H1 (cell line): ENCODE measurements at regions not wholly inside any gene's neighbourhood (a gene's known extent, or its start where the extent isn't known, plus 50 kb on each side); places are given as distances from the start of the nearest gene placed in this dataset.

Experiments used
- CTCF ChIA-PET: fragments of 300-600 bp; sonication (Branson Sonifier 250); formaldehyde crosslinking; loops from one replicate; lab custom pipeline; 2021; ENCODE audit not compliant: partially characterized antibody; lab: Charles Lee
- POLR2A ChIA-PET: fragments of 300-600 bp; sonication (Branson Sonifier 250); formaldehyde crosslinking; loops from one replicate; lab custom pipeline; 2021; ENCODE audit warnings: inconsistent platforms; ENCODE audit not compliant: partially characterized antibody; lab: Charles Lee
- DNase-seq, 2 experiments: peaks; one replicate each; pipeline versions ENCODE4 v3.0.0 to v3.0.0-alpha.2; 2010 to 2022; ENCODE audit warnings: low spot score in 2 of 2, low read depth in 1 of 2, mixed read lengths in 1 of 2
- FAIRE-seq: peaks from 2 replicates; lab custom pipeline; 2011; peaks lifted over from hg19 to GRCh38; lab: Jason Lieb, UNC
- H2AFZ ChIP-seq: 2 replicates; pipeline ENCODE4 v1.8.1; 2012; ENCODE audit warnings: low read length, inconsistent platforms
- H2AK5ac ChIP-seq: 2 replicates; pipeline ENCODE4 v1.6.1; 2013; ENCODE audit warnings: low read depth, low read length
- H2BK120ac ChIP-seq: replicated peaks from 2 replicates; pipeline ENCODE3; 2013; ENCODE audit warnings: low read depth, low read length, inconsistent platforms
- H2BK12ac ChIP-seq: 2 replicates; pipeline ENCODE4 v1.6.1; 2013; ENCODE audit warnings: low read depth, low read length
- H2BK15ac ChIP-seq: 2 replicates; pipeline ENCODE4 v1.6.1; 2013; ENCODE audit warnings: low read length
- H2BK20ac ChIP-seq: 2 replicates; pipeline ENCODE4 v1.6.1; 2013; ENCODE audit warnings: low read length
- H2BK5ac ChIP-seq: 2 replicates; pipeline ENCODE4 v1.6.1; 2013; ENCODE audit warnings: low read depth, low read length
- H3K14ac ChIP-seq: 2 replicates; pipeline ENCODE4 v1.6.1; 2013; ENCODE audit warnings: inconsistent platforms; ENCODE audit not compliant: insufficient read length
- H3K18ac ChIP-seq: 2 replicates; pipeline ENCODE4 v1.6.1; 2013; ENCODE audit warnings: low read length; ENCODE audit errors: extremely low read depth
- H3K23ac ChIP-seq: 2 replicates; pipeline ENCODE4 v1.6.1; 2013; ENCODE audit warnings: inconsistent platforms; ENCODE audit not compliant: insufficient read length
- H3K23me2 ChIP-seq: 2 replicates; pipeline ENCODE4 v1.6.1; 2013; ENCODE audit warnings: low read depth, low read length
- H3K27ac ChIP-seq: 2 replicates; pipeline ENCODE4 v1.6.1; 2011; ENCODE audit warnings: low read depth, low read length, inconsistent platforms
- H3K27me3 ChIP-seq, 4 experiments: replicated peaks in 1 of 4; 1 replicate in 1 of 4; 2 replicates in 3 of 4; pipeline versions ENCODE4 v1.6.1 to v1.8.1; 2011 to 2013; ENCODE audit warnings: low read length in 3 of 4, mild to moderate bottlenecking in 3 of 4, inconsistent platforms in 2 of 4, mixed read lengths in 2 of 4, moderate library complexity in 1 of 4; ENCODE audit not compliant: control insufficient read depth in 3 of 4, insufficient read depth in 3 of 4; ENCODE audit errors: extremely low read depth in 1 of 4
- H3K36me3 ChIP-seq, 4 experiments: 2 replicates each; pipeline versions ENCODE4 v1.6.1 to v1.8.1; 2011 to 2013; ENCODE audit warnings: mild to moderate bottlenecking in 4 of 4, low read length in 3 of 4, moderate library complexity in 2 of 4, control low read depth in 1 of 4, inconsistent platforms in 1 of 4; ENCODE audit not compliant: insufficient read depth in 4 of 4, control insufficient read depth in 2 of 4
- H3K4ac ChIP-seq: replicated peaks from 2 replicates; pipeline ENCODE3; 2013; ENCODE audit warnings: low read length, low read depth, mixed read lengths, inconsistent platforms; ENCODE audit not compliant: insufficient read length
- H3K4me1 ChIP-seq, 4 experiments: replicated peaks in 1 of 4; 1 replicate in 1 of 4; 2 replicates in 3 of 4; pipeline versions ENCODE4 v1.6.1 to v1.8.1; 2011 to 2013; ENCODE audit warnings: low read length in 3 of 4, inconsistent platforms in 2 of 4, mixed read lengths in 1 of 4; ENCODE audit not compliant: insufficient read depth in 4 of 4, control insufficient read depth in 3 of 4
- H3K4me2 ChIP-seq, 2 experiments: 2 replicates each; pipeline versions ENCODE4 v1.6.1 to v1.8.1; 2011 to 2013; ENCODE audit warnings: low read depth in 2 of 2, low read length in 2 of 2, control low read depth in 1 of 2, inconsistent platforms in 1 of 2, mild to moderate bottlenecking in 1 of 2; ENCODE audit not compliant: insufficient read depth in 1 of 2
- H3K4me3 ChIP-seq, 4 experiments: fragments of 200-600, 300-600 bp in 1 of 4; sonication (generic), shearing (Covaris generic), sonication (Bioruptor Twin) in 1 of 4; 2 replicates each; pipeline versions ENCODE4 v1.5.1 to v1.8.1; 2011 to 2016; ENCODE audit warnings: low read length in 4 of 4, low read depth in 3 of 4, control low read depth in 2 of 4, inconsistent platforms in 2 of 4, mild to moderate bottlenecking in 2 of 4, mixed read lengths in 1 of 4, moderate library complexity in 1 of 4; ENCODE audit not compliant: insufficient read depth in 2 of 4; ENCODE audit errors: extremely low read depth in 1 of 4
- H3K56ac ChIP-seq: replicated peaks from 2 replicates; pipeline ENCODE3; 2013; ENCODE audit warnings: low read depth, mild to moderate bottlenecking, mixed read lengths, low read length, inconsistent platforms; ENCODE audit not compliant: insufficient read length
- H3K79me1 ChIP-seq: 2 replicates; pipeline ENCODE4 v1.6.1; 2013; ENCODE audit warnings: low read depth, low read length, control low read depth
- H3K79me2 ChIP-seq, 2 experiments: 2 replicates each; pipeline versions ENCODE4 v1.6.1 to v1.8.1; 2012 to 2013; ENCODE audit warnings: low read length in 2 of 2, mild to moderate bottlenecking in 2 of 2, inconsistent platforms in 1 of 2; ENCODE audit not compliant: insufficient read depth in 2 of 2, control insufficient read depth in 1 of 2
- H3K9ac ChIP-seq, 4 experiments: replicated peaks in 1 of 4; 1 replicate in 1 of 4; 2 replicates in 3 of 4; pipeline versions ENCODE4 v1.6.1 to v1.8.1; 2011 to 2013; ENCODE audit warnings: low read depth in 3 of 4, low read length in 3 of 4, control low read depth in 2 of 4, mild to moderate bottlenecking in 2 of 4, moderate library complexity in 2 of 4, inconsistent platforms in 1 of 4; ENCODE audit errors: extremely low read depth in 1 of 4
- H3K9me3 ChIP-seq, 2 experiments: 2 replicates each; pipeline versions ENCODE4 v1.6.1 to v1.8.1; 2012 to 2013; ENCODE audit warnings: mild to moderate bottlenecking in 2 of 2, moderate library complexity in 2 of 2, control low read depth in 1 of 2, inconsistent platforms in 1 of 2, low read depth in 1 of 2, low read length in 1 of 2, mixed read lengths in 1 of 2; ENCODE audit not compliant: insufficient read depth in 2 of 2
- H4K20me1 ChIP-seq, 2 experiments: replicated peaks in 1 of 2; 2 replicates each; pipeline versions ENCODE3 to v1.8.1; 2011 to 2013; ENCODE audit warnings: inconsistent platforms in 2 of 2, low read length in 2 of 2, mild to moderate bottlenecking in 1 of 2; ENCODE audit not compliant: insufficient read depth in 2 of 2, control insufficient read depth in 1 of 2
- H4K5ac ChIP-seq: 2 replicates; pipeline ENCODE4 v1.6.1; 2013; ENCODE audit warnings: low read length, low read depth, mixed read lengths, inconsistent platforms; ENCODE audit not compliant: insufficient read length
- H4K8ac ChIP-seq: 2 replicates; pipeline ENCODE4 v1.8.0; 2013; ENCODE audit warnings: mild to moderate bottlenecking, moderate library complexity, low read length, inconsistent platforms; ENCODE audit not compliant: insufficient read depth; ENCODE audit errors: extremely low read depth
- H4K91ac ChIP-seq: replicated peaks from 2 replicates; pipeline ENCODE3; 2013; ENCODE audit warnings: low read length, mixed read lengths, inconsistent platforms; ENCODE audit not compliant: insufficient read length
- CBX5 ChIP-seq: fragments of 300-800, 300-1000 bp; sonication (generic); IDR thresholded peaks from 2 replicates; pipeline ENCODE4 v1.7.1; 2016; ENCODE audit warnings: antibody characterized with exemption, low read length, low read depth
- EZH2 ChIP-seq: fragments of 200-600 bp; sonication (generic); IDR thresholded peaks from 2 replicates; pipeline ENCODE4 v1.7.1; 2012; ENCODE audit warnings: low read depth, mild to moderate bottlenecking, moderate library complexity, low read length, inconsistent platforms; ENCODE audit not compliant: severe bottlenecking
- HDAC6 ChIP-seq: IDR thresholded peaks from one replicate; pipeline ENCODE4 v1.7.1; 2012; ENCODE audit warnings: low read depth, mild to moderate bottlenecking, inconsistent platforms, low read length, moderate library complexity
- JUN ChIP-seq: IDR thresholded peaks from 2 replicates; pipeline ENCODE4 v1.6.1; 2011; ENCODE audit warnings: low read depth, mild to moderate bottlenecking, improper control_type of control experiment, low read length
- KDM1A ChIP-seq: fragments of 200-600, 300-600 bp; sonication (generic); IDR thresholded peaks from 2 replicates; pipeline ENCODE4 v1.7.1; 2016; ENCODE audit warnings: mild to moderate bottlenecking, low read length, borderline replicate concordance
- NRF1 ChIP-seq: IDR thresholded peaks from 2 replicates; pipeline ENCODE4 v1.6.1; 2011; ENCODE audit warnings: mild to moderate bottlenecking, low read depth, low read length, improper control_type of control experiment
- PHF8 ChIP-seq: fragments of 200-600 bp; sonication (generic); conservative IDR thresholded peaks from 2 replicates; pipeline ENCODE4 v1.7.1; 2012; ENCODE audit warnings: low read depth, mild to moderate bottlenecking, inconsistent platforms, low read length, moderate library complexity
- POLR2A ChIP-seq, 2 experiments: IDR thresholded peaks; 1 replicate in 1 of 2; 2 replicates in 1 of 2; pipeline ENCODE4 v1.6.1; 2011; ENCODE audit warnings: low read depth in 2 of 2, low read length in 2 of 2, mild to moderate bottlenecking in 2 of 2; ENCODE audit errors: control extremely low read depth in 1 of 2
- RFX5 ChIP-seq: IDR thresholded peaks from 2 replicates; pipeline ENCODE4 v1.6.1; 2011; ENCODE audit warnings: low read depth, low read length, improper control_type of control experiment, borderline replicate concordance
- RNF2 ChIP-seq: fragments of 200-900, 300-1000 bp; sonication (generic); IDR thresholded peaks from 2 replicates; pipeline ENCODE4 v1.7.1; 2016; ENCODE audit warnings: borderline replicate concordance, low read depth, mild to moderate bottlenecking, antibody characterized with exemption, low read length; ENCODE audit not compliant: poor library complexity, severe bottlenecking; ENCODE audit errors: missing control alignments
- SRF ChIP-seq: IDR thresholded peaks from 2 replicates; pipeline ENCODE4 v1.6.1; 2011; ENCODE audit warnings: mild to moderate bottlenecking, low read depth, low read length, moderate library complexity
- TBP ChIP-seq: IDR thresholded peaks from 2 replicates; pipeline ENCODE4 v1.6.1; 2011; ENCODE audit warnings: low read depth, low read length, improper control_type of control experiment
- WGBS, 2 experiments: shearing (Covaris generic) in 1 of 2; methylation state at CpG; one replicate each; pipeline versions ENCODE4 v1.1.6 to v1.1.7; 2013 to 2015; ENCODE audit warnings: low lambda C conversion rate in 2 of 2, mixed read lengths in 2 of 2, inconsistent platforms in 1 of 2, low coverage in 1 of 2, missing lambda C conversion rate in 1 of 2; ENCODE audit not compliant: insufficient replicate concordance in 2 of 2, insufficient coverage in 1 of 2, insufficient read length in 1 of 2; ENCODE audit errors: extremely low coverage in 1 of 2, missing lambda C conversion rate in 1 of 2; 5-methylcytosine and 5-hydroxymethylcytosine counted together

DNA sequence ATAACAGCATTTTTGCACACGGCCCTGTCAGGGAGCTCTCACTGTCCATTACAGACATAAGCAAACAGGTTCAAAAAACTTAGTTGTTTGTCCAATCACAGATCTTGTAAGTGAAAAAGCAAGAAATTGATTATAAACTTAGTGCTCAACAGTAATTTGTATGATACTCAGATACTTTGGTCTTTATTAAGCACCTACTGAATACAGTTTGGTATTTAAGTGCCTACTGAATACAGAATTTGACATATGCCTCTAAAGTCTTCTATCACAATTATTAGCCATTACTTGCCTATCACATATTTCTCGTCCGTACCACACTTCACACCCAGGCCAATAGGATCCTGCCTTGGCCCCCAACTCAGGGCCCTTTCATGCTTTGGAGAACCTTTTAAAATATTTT lies 283.1 kb downstream of the SUCLG1 start:
- no peak overlapping the region for H3K18ac ChIP-seq
- H3K27ac ChIP-seq = no peak overlapping the region
- no peaks in the 10 kb centered on the region for H3K9me3 ChIP-seq
- H2BK20ac ChIP-seq = no peak overlapping the region
- H2AK5ac ChIP-seq = no peak overlapping the region
- no peak overlapping the region for H3K14ac ChIP-seq
- DNase-seq = no peak
- ChIA-PET POLR2A (no interaction called here), CTCF (no interaction called here)
- H2BK15ac ChIP-seq = no peak overlapping the region
- no peak overlapping the region for H2BK5ac ChIP-seq
- no peaks in the 10 kb centered on the region for H3K4me1 ChIP-seq
- H2BK120ac ChIP-seq = no peak overlapping the region
- H3K4me2 ChIP-seq = no peak overlapping the region
- no peak for TF ChIP-seq TBP
- no peak for TF ChIP-seq HDAC6
- no peak for TF ChIP-seq NRF1
- no peak for TF ChIP-seq CBX5
- no peak for TF ChIP-seq SRF
- TF ChIP-seq POLR2A (IDR thresholded peaks at IDR 0.05; ENCODE audit: control extremely low read depth in 1 of 2, low read depth in 2 of 2, low read length in 2 of 2) = no peak
- no peak for TF ChIP-seq RFX5
- TF ChIP-seq KDM1A = no peak
- no peak for TF ChIP-seq PHF8
- TF ChIP-seq EZH2 = no peak
- TF ChIP-seq JUN = no peak
- TF ChIP-seq RNF2 = no peak
- no peak overlapping the region for H3K9ac ChIP-seq
- no peak overlapping the region for H3K23ac ChIP-seq
- H4K20me1 ChIP-seq = no peaks in the 10 kb centered on the region
- no peak overlapping the region for H3K4ac ChIP-seq
- no peak for FAIRE-seq
- no peaks in the 10 kb centered on the region for H3K79me2 ChIP-seq
- no peak overlapping the region for H2AFZ ChIP-seq
- H3K79me1 ChIP-seq = no peaks in the 10 kb centered on the region
- no peak overlapping the region for H4K91ac ChIP-seq
- H3K36me3 ChIP-seq = no peaks in the 10 kb centered on the region
- H3K23me2 ChIP-seq = no peaks in the 10 kb centered on the region
- H4K5ac ChIP-seq = no peak overlapping the region
- no peak overlapping the region for H3K56ac ChIP-seq
- H3K4me3 ChIP-seq = no peak overlapping the region
- no peak overlapping the region for H4K8ac ChIP-seq
- no peak overlapping the region for H2BK12ac ChIP-seq
- WGBS, 2 experiments = 95% methylated on average over 3 of the region's 3 CpGs; no CpG with 5 or more reads in 1 of the 2 experiments
- H3K27me3 ChIP-seq = no peaks in the 10 kb centered on the region
